EL (cell line): ENCODE measurements at regions not wholly inside any gene's neighbourhood (a gene's known extent, or its start where the extent isn't known, plus 50 kb on each side); places are given as distances from the start of the nearest gene placed in this dataset.

Source experiments
- DNase-seq: peaks from one replicate; pipeline ENCODE4 v3.0.0-alpha.2; 2016

DNA sequence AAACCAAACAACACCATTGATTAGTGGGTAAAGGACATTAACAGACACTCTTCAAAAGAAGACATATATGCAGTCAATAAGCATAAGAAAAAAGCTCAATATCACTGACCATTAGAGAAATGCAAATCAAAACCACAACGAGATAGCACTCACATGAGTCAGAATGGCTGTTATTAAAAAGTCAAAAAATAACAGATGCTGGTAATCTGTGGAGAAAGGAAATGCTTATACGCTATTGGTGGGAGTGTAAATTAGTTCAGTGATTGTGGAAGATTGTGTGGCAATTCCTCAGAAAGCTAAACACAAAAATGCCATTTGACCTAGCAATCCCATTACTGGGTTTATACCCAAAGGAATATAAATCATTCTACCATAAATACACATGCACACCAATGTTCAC lies 182.6 kb downstream of the TRPC6 start:
- peak; percentile 63 for DNase-seq

DNA sequence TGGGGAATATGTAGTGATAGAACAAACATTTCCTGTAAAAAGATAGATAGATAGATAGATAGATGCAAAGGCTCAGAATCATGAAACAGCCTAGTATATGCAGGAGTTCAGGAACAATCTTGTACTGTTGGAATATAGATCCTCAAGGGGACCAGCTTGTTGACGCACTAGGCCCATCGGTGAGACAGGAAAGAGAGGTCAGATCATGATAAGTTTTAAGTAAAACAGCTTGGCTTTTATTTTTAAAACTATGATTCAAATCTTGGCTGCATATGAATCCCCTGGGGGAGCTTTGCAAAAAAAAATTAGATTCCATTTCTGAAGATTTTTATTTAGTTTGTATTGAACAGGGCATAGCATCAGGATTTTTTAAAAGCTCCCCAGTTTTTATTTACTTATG lies 185.8 kb downstream of the TRPC6 start:
- DNase-seq, result no peak

DNA sequence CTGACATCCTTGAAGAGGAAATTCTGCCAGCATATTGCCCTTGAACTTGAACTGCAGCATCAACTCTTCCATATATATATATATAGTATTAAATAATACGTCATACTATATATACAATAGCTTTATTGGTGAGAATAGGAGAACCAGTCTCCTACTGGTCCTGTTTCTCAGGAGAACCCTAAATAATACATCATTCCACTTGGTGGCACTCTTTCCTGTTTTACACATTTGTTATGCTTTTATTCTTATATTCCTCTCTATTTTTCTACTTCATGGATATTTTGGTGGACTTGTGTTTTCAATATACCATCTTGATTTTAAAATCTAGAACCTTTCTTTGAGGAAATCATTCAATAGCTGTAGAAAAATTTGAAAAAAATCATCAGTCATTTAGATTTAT lies 193.3 kb downstream of the TRPC6 start:
- peak; percentile 10 for DNase-seq

DNA sequence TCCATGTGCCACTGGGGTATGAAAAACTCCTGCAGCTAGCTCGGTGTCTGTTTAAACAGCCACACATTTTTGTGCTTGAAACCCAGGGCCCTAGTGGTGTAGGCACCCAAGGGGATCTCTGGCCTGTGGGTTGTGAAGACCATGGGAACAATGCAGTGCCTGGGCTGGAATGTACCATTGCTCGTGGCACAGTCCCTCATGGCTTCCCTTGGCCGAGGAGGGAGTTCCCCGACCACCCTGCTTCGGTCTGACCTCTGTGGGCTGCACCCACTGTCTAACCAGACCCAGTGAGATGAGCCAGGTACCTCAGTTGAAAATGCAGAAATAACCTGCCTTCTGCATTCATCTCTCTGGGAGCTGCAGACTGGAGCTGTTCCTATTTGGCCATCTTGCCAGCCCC lies 214.0 kb downstream of the TRPC6 start:
- DNase-seq, result no peak

DNA sequence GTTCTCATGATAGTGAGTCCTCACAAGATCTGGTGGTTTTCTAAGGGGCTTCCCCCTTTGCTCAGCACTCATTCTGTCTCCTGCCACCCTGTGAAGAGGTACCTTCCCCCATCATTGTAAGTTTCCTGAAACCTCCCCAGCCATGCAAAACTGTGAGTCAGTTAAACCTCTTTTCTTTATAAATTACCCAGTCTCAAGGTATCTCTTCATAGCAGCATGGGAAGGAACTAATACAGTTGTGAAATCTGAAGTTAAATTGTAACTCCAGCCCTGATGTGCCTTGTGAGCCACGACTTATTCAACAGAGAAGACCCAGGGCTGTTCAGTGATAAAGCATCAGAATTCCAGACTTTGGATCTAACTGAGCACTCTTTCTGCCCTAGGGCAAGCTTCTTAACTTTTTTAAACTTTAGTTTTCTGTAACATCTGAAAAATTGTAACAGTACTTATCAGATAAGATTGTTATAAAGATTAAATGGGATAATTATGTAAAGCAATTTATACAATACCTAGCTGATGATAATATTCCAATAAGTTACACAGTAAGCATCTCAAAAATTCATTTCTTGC lies 220.0 kb downstream of the TRPC6 start:
- no peak for DNase-seq

DNA sequence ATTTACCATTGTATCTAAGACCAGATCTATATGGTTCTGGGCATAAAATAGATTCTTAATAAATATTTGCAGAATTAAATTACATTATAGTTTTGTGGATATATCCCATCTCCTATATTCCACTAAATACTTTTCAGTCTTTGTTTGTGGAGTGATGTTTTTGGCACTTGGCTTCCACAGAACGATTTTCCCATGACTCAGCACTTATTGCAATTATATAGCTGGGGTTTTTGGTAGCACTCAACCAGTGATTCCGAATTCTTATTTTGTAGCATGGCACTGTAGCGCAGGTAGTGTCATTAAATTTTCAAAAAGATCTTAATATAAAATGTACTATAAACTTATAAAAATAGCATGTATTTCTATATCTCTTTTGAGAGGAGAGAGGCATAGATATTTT lies 221.2 kb downstream of the TRPC6 start:
- no peak for DNase-seq

DNA sequence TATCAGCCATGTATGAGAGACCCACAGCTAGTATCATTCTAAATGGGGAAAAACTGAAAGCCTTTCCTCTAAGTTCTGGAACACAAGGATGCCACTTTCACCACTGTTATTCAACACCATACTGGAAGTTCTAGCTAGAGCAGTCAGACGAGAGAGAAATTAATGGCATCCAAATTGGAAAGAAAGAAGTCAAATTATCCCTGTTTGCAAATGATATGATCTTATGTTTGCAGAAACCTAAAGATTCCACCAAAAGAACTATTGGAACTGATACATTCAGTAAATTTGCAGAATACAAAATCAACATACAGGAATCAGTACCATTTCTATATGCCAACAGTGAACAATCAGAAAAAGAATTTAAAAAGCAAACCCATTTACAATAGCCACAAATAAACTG lies 226.0 kb downstream of the TRPC6 start:
- DNase-seq, result no peak

DNA sequence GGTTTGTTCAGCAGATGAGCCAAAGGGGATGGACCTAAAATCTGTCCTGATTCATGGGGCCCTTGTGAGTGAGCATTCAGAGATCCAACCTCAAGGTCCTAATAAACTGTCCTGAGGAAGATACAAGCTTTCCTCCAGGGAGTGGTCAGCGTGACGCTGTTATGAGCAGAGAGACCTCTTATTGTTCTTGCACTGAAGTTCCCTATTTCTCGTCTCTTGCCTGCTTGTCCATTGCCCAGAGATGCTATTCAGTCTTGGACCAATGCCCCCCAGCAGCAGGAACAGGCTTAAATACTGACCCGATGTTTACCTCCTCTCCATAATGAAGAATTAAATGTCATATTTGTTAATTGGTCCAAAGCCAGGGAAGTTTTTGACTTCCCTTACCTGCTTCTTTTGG lies 225.2 kb upstream of the PGR start:
- no peak for DNase-seq

DNA sequence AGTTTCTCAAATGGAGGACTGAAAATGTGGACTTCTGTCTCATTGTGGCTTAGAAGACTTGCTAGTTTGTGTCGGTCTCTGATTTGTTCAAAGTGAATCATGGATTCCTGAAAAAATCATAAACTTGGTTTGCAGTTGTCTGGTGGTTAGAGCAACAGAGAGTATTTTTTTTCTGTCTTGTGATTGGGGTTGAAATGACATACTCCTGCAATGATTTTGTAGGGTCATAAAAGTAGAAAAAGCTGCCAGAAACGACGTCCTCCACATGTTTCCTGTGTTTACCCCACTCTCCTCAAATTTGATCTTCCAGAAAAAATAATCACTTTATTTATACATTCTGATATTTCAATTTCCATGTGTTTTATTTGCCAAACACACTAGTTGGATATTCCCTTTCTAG lies 219.2 kb upstream of the PGR start:
- DNase-seq, result no peak

DNA sequence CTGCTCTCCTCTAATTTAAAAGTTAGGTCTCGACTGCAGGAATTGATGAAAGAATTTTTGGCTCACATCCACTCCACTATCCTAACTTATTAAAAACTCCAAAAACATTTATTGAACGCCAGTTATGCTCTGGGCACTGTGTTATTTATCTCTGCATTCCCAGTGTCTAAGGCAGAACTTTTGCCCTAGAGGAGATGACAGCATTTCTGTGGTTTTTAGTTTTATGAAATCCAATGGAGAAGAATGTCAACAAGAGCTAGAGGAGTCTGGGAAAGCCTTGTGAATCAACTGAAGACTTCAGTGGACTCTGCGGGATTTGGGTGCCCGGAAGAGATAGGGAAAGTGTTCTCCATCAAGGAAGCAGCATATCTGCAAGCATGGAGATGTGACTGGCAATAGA lies 217.0 kb upstream of the PGR start:
- peak; percentile 70 for DNase-seq

DNA sequence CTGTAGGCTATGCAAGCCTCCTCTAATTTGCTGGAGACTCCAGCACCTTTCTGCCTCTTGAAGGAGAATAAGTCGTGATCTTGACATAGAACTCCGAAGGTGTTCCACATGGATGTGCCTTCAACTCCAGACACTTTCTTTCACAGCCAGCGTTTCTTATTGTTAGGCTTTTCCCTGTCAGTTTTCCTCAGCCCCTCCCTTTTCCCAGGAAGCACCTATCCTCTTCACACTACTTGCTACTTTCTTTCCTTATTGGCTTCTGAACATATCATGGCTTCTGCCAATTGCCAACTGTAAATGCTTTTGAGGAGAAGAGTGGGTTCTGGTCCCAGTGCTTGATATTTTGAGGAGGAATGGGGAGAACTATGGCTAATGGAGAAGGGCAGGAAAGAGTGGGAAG lies 216.3 kb upstream of the PGR start:
- DNase-seq, result no peak

DNA sequence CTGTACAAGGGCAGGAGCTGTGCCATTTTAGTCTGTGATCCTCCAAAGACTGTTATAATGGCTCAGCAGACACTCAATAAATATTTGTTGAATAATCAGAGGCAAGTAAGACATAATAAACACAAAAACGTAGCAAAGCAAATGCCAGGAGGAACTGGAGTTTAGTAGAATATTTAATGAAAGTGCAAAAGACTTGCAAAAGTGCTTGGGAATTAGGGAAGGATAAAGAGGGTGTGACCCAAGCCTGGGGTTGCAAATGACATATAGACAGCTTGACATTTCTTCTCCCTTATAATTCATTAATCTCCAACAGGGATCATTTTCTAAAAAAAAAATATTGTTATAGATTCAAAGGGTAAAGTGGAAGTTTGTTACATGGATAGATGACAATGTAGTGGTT lies 212.7 kb upstream of the PGR start:
- DNase-seq, result no peak

DNA sequence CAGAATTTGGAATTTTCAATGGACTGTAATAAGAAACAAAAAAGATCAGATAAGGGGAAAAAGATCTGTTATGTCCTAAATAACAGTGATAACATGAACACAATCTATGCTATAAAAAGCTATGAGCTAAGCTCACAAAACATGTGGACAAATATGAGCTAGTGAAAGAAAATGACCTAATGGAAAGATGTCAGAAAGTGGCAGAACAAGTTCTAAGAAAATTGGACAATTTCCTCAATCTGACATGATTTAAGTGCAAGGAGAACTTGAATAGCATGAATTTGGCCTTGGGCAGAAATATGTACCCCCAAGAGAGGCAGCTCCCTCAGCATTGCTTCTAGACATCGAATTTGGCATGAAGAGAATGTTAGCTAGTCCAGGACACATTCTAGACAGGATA lies 212.0 kb upstream of the PGR start:
- DNase-seq, result peak; percentile 1

DNA sequence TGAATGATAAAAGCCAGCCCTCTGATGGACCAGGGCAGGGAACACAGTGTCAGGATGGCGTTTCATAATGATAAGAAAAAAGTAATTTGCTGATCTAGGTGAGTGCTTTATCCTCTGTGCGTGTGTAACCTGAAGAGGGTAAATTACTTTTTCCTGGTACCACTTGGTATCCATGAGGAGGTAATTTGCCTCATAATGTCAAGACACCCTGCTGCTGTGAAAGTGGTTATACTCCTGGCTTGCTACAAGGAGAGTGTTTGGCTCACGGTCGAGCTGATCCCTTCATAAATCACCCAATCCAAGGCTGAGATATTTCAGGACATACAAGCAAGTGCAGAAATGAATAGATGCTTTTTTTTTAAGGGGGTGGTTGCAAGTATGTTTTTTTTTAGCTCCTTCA lies 207.2 kb upstream of the PGR start:
- DNase-seq, result no peak

DNA sequence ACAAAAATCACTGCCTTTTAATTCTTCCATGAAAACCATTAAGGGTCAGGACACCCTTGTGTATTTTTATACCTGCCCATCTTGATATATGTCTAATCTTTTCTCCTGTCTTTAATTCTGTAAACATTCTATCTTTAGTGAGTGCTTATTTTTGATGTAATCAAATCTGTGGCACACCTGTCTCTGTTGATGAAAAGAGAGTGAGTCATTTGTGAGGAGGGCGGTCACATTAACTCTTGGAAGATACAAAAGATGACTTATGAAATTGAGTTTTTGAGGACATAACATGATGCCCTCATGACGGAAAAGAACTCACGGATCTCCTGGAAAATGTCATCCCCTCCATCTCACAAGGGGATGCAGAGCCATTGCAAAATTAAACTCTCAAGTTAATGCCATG lies 206.5 kb upstream of the PGR start:
- no peak for DNase-seq

DNA sequence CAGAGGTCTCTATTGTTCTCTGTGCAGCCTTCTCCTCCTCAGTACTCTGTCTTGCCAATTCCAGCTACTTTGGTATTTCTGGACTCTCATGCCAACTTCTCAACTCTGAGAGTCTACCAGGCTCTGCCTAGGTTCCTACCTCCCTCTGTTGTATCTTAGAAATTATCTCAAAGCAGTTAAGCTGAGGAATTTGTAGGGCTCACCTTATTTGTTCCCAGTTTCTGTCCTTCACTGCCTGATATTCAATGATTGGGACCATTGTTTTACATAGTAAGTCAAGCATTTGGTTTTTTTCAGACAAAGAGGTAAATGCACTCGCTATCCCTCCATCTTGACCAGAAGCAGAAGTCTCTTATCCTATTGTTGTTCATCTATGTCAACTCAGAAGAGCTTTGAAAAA lies 205.0 kb upstream of the PGR start:
- DNase-seq, result no peak

DNA sequence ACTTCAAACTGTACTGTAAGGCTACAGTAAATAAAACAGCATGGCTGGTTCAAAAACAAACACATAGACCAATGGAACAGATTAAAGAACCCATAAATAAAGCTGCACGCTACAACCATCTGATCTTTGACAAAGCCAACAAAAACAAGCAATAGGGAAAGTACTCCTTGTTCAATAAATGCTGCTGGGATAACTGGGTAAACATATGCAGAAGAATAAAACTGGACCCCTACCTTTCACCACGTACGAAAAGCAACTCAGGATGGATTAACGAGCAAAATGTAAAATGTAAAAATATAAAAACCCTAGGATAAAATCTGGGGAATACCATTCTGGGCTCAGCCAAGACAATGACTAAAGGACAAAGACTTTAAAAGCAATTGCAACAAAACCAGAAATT lies 201.8 kb upstream of the PGR start:
- no peak for DNase-seq

DNA sequence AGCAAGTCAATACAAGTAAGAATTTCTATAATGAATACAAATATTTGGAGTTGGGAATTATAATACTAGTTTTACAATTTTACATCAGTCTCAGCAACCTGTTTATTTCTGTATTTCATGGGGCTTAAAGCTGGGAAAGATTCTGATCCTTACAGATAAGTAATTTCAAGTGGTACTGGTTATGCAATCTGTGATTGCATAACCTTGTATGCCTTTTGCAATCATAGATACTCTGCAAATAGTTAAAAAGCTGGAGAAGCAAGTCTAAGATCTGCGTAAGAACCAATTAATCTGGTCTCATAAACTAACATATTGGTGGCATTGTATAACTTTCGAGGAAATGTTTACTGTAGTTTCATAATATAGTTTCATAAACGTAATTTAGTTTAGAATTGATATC lies 198.3 kb upstream of the PGR start:
- no peak for DNase-seq

DNA sequence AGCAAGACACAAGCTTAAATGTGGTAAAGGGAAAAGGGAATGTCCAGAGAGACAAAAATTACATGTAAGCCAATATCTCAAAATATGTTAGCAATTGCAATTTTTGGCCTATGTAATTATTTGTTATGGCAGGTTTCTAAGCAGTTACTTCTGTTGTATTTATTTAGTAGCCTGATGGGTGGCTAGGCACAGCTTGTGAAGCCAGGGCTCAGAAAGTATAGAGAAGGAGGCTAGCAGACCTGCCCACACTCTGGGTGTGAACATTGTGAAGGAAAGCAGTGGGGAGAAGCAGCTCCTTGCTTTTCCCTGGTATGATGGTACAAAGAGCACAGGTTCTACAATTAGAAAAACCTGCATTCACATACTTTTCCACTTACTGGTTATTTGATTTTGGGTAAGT lies 196.5 kb upstream of the PGR start:
- no peak for DNase-seq

DNA sequence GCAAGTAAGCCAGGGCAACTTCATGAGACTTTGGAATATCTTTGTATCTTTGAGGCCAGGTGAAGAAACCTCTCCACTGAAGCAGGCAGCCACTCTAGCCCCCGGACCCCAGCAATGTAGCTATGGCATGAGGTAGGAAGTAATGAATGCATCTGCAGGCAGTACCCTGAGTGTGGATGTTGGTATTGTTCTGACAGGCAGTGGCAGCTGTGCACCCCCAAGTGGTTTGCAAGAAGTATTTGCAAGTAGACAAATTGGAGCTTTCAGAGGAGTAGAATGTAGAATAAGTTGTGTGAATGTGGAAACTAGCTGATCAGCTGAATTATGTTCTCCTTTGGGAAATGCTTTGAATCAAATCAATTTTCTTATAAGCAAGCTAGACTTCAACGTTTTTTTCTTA lies 194.4 kb upstream of the PGR start:
- DNase-seq, result no peak

DNA sequence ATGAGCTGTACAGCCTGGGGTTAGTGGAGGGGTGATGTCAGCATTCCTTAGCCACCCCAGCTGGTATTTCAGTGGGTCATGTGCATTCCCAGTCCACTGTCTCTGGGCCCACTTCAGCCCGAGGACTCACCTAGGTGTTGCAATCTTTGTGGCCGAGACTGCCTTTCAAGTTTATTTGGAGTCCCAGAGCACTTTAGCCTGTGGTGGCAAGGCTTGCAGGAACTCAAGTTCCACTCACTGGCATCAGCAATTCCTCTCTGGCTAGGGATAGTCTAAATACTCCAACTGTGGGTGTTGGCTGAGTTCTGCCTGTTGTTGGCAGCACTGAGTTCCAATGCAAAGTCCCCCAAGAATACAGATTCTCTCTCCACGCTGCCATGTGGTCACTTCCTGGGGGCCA lies 191.6 kb upstream of the PGR start:
- DNase-seq, result peak; percentile 1

DNA sequence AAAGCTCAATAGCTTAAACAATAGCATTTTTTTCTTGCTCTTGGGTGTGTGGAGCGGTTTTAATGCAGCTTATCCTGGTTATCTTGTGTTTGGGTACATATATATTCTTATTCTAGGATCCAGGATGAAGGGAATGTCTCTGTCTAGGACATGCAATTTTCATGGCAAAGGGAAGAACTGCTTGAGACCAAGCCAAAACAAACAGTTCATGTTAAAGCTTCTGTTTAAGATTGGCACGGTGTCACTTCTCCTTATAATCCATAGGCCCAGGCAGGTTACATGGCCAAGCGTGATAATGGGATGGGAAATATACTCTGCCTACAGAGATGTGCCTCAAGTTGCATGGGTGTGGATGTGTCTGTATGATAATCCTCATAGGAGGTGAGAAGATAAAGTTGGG lies 177.1 kb upstream of the PGR start:
- no peak for DNase-seq

DNA sequence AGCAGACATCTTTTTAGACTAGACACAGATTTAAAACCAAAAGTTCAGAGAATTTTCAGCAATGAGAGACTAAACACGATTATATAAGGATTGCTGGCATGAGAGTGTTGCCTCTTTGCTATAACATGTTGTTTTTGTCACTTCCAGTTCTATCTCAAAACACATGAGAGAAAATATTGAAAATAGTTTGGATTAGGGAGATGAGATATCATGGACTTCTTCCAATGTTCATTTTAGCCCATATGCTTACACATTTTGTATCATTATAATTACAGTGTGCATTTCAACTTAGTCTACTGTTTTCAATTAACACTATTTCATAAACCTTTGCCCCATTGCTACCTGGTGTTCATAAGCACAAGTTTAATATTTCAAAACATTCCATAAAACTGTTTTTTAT lies 175.9 kb upstream of the PGR start:
- DNase-seq, result no peak

DNA sequence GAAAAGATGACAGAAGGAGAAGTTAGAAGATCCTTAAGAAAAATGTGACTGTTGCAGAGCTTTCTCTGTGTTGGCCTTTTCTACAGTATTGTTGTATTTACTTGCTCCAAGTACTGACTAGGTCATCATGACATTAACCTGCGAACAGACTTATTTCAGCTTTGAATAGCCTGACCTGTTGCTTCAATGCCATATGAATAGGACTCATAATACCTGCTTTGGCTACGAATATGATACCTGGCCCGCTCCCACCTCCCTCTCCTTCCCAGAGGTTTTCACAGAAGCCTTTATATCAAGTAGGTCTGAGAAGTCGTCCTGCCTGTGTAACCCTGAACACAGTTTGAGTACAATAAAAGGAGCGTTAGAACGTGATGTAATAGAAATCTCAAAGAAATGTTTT lies 169.6 kb upstream of the PGR start:
- DNase-seq, result no peak

DNA sequence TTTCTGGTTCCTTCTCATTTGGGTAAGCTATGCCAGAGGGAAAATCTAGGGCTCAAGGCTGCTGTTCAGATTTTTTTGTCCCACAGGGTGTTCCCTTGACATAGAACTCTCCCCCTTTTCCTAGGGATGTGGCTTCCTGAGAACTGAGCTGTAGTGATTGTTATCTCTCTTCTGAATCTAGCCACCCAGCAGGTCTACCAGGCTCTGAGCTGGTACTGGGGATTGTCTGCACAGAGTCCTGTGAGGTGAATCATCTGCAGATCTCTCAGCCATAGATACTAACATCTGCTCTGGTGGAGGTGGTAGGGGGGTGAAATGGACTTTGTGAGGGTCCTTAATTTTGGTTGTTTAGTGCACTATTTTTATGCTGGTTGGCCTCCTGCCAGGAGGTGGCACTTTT lies 167.3 kb upstream of the PGR start:
- DNase-seq, result peak; percentile 8

DNA sequence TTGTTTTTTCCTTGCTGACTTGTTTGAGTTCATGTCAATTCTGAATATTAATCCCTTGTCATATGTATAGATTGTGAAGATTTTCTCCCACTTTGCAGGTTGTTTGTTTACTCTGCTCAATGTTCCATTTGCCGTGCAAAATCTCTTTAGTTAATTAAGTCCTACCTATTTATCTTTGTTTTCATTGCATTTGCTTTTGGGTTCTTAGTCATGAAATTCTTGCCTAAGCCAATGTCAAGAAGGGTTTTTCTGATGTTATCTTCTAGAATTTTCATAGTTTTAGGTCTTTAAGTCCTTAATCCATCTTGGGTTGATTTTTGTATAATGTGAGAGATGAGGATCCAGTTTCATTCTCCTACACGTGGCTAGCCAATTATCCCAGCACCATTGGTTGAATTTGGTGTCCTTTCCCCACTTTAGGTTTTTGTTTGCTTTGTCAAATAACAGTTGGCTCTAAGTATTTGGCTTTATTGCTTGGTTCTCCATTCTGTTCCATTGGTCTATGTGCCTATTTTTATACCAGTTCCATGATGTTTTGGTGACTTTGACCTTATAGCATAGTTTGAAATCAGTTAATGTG lies 163.1 kb upstream of the PGR start:
- DNase-seq, result no peak
